Neutrophil (primary cell): ENCODE measurements at regions not wholly inside any gene's neighbourhood (a gene's known extent, or its start where the extent isn't known, plus 50 kb on each side); places are given as distances from the start of the nearest gene placed in this dataset.

ENCODE experiments used
- H3K27ac ChIP-seq: fragments of 200-600 bp; sonication (generic); 2 replicates; pipeline ENCODE4 v1.5.1; 2016; ENCODE audit warnings: mild to moderate bottlenecking, moderate library complexity
- H3K27me3 ChIP-seq: fragments of 200-600 bp; sonication (generic); 2 replicates; pipeline ENCODE4 v1.6.0; 2016; ENCODE audit warnings: mild to moderate bottlenecking
- H3K36me3 ChIP-seq: fragments of 200-600 bp; sonication (generic); 2 replicates; pipeline ENCODE4 v1.5.1; 2017
- H3K4me1 ChIP-seq, 2 experiments: fragments of 200-600 bp in 1 of 2; sonication (generic) in 1 of 2; 1 replicate in 1 of 2; 2 replicates in 1 of 2; pipeline versions ENCODE4 v1.5.1 to v1.6.1; 2013 to 2016; ENCODE audit warnings: low read depth in 1 of 2, low read length in 1 of 2, mild to moderate bottlenecking in 1 of 2, moderate library complexity in 1 of 2; ENCODE audit not compliant: control insufficient read depth in 1 of 2, insufficient read depth in 1 of 2
- H3K4me3 ChIP-seq, 2 experiments: fragments of 200-600 bp in 1 of 2; sonication (generic) in 1 of 2; 1 replicate in 1 of 2; 2 replicates in 1 of 2; pipeline ENCODE4 v1.5.1; 2013 to 2016; ENCODE audit warnings: low read depth in 1 of 2, low read length in 1 of 2, mild to moderate bottlenecking in 1 of 2, moderate library complexity in 1 of 2
- H3K9me3 ChIP-seq: fragments of 200-600 bp; sonication (generic); 2 replicates; pipeline ENCODE4 v1.5.1; 2016
- CTCF ChIP-seq: fragments of 200-600 bp; sonication (generic); IDR thresholded peaks from 2 replicates; pipeline ENCODE4 v1.5.1; 2016; ENCODE audit warnings: antibody characterized with exemption

GRCh38 chr13:31469377-31469776, 269.6 kb downstream of the B3GLCT start:
- no peak for TF ChIP-seq CTCF
- no peaks in the 10 kb centered on the region for H3K9me3 ChIP-seq
- H3K36me3 ChIP-seq = no peaks in the 10 kb centered on the region
- H3K27ac ChIP-seq = no peak overlapping the region
- H3K27me3 ChIP-seq = peaks cover 4% of the 10 kb centered on the region
- H3K4me1 ChIP-seq = no peaks in the 10 kb centered on the region
- no peak overlapping the region for H3K4me3 ChIP-seq

- no peaks in the 10 kb centered on the region for H3K4me1 ChIP-seq
- no peaks in the 10 kb centered on the region for H3K9me3 ChIP-seq
- peaks cover 3% of the 10 kb centered on the region for H3K27me3 ChIP-seq
- no peaks in the 10 kb centered on the region for H3K36me3 ChIP-seq
- H3K27ac ChIP-seq = no peak overlapping the region
- H3K4me3 ChIP-seq = no peak overlapping the region
- no peak for TF ChIP-seq CTCF
These were observed 263.1 kb upstream of the RXFP2 start for GRCh38 chr13:31476266-31476665.

GRCh38 chr13:31476753-31477152, 262.6 kb upstream of the RXFP2 start:
- Histone ChIP-seq H3K9me3 (no peaks in the 10 kb centered on the region), H3K27me3 (no peaks in the 10 kb centered on the region), H3K27ac (no peak overlapping the region), H3K4me3 (no peak overlapping the region), H3K36me3 (no peaks in the 10 kb centered on the region), H3K4me1 (no peaks in the 10 kb centered on the region)
- no peak for TF ChIP-seq CTCF

GRCh38 chr13:31477961-31478360, 261.4 kb upstream of the RXFP2 start:
- Histone ChIP-seq H3K36me3 (no peaks in the 10 kb centered on the region), H3K27me3 (no peaks in the 10 kb centered on the region), H3K27ac (no peak overlapping the region), H3K4me3 (no peak overlapping the region), H3K9me3 (no peaks in the 10 kb centered on the region), H3K4me1 (no peaks in the 10 kb centered on the region)
- no peak for TF ChIP-seq CTCF

GRCh38 chr13:31485183-31485582, 254.1 kb upstream of the RXFP2 start:
- Histone ChIP-seq H3K9me3 (no peaks in the 10 kb centered on the region), H3K27ac (no peak overlapping the region), H3K36me3 (no peaks in the 10 kb centered on the region), H3K4me1 (peaks cover 0 to 3% of the 10 kb centered on the region in 2 experiments), H3K4me3 (no peak overlapping the region), H3K27me3 (no peaks in the 10 kb centered on the region)
- TF ChIP-seq CTCF = no peak

GRCh38 chr13:31485651-31486051, 253.7 kb upstream of the RXFP2 start:
- TF ChIP-seq CTCF = no peak
- Histone ChIP-seq H3K9me3 (no peaks in the 10 kb centered on the region), H3K4me1 (peaks cover 0 to 3% of the 10 kb centered on the region in 2 experiments), H3K27ac (no peak overlapping the region), H3K27me3 (no peaks in the 10 kb centered on the region), H3K36me3 (no peaks in the 10 kb centered on the region), H3K4me3 (no peak overlapping the region)
